GM23338 (cell line): ENCODE measurements at regions not wholly inside any gene's neighbourhood (a gene's known extent, or its start where the extent isn't known, plus 50 kb on each side); places are given as distances from the start of the nearest gene placed in this dataset.

Experiments
- ATAC-seq: fragments of 200-7000 bp; cut with Tn5 transposase; 3 replicates; pipeline ENCODE4 v1.9.1; 2020
- DNase-seq: peaks from one replicate; pipeline ENCODE4 v3.0.0-alpha.2; 2015; ENCODE audit warnings: low spot score
- H2AFZ ChIP-seq: fragments of 200-600 bp; sonication (generic); 2 replicates; pipeline ENCODE4 v1.8.0; 2016; ENCODE audit warnings: antibody characterized with exemption, mild to moderate bottlenecking, moderate library complexity
- H3F3A ChIP-seq: fragments of 200-600 bp; sonication (generic); replicated peaks from 2 replicates; pipeline ENCODE4 v1.8.0; 2017; ENCODE audit warnings: antibody characterized with exemption, mixed run types, low read depth
- H3K27ac ChIP-seq: fragments of 200-600 bp; sonication (generic); 2 replicates; pipeline ENCODE4 v1.6.1; 2016; ENCODE audit warnings: low read depth
- H3K27me3 ChIP-seq: fragments of 200-600 bp; sonication (generic); 2 replicates; pipeline ENCODE4 v1.8.0; 2016; ENCODE audit warnings: mild to moderate bottlenecking, mixed run types, moderate library complexity; ENCODE audit not compliant: insufficient read depth
- H3K36me3 ChIP-seq: fragments of 200-600 bp; sonication (generic); 2 replicates; pipeline ENCODE4 v1.8.0; 2016; ENCODE audit warnings: mild to moderate bottlenecking; ENCODE audit not compliant: insufficient read depth
- H3K4me1 ChIP-seq: fragments of 200-600 bp; sonication (generic); 2 replicates; pipeline ENCODE4 v1.8.0; 2016; ENCODE audit warnings: mild to moderate bottlenecking, moderate library complexity; ENCODE audit not compliant: insufficient read depth
- H3K4me2 ChIP-seq: fragments of 200-600 bp; sonication (generic); 2 replicates; pipeline ENCODE4 v1.7.1; 2017; ENCODE audit warnings: mixed run types
- H3K4me3 ChIP-seq: fragments of 200-600 bp; sonication (generic); 2 replicates; pipeline ENCODE4 v1.6.1; 2016; ENCODE audit warnings: mixed run types
- H3K79me2 ChIP-seq: fragments of 200-600 bp; sonication (generic); replicated peaks from 2 replicates; pipeline ENCODE4 v1.8.0; 2017; ENCODE audit warnings: mild to moderate bottlenecking; ENCODE audit not compliant: insufficient read depth
- H3K9me2 ChIP-seq: fragments of 200-600 bp; sonication (generic); 2 replicates; pipeline ENCODE4 v1.8.0; 2017; ENCODE audit not compliant: insufficient read depth
- H4K20me1 ChIP-seq: fragments of 200-600 bp; sonication (generic); replicated peaks from 2 replicates; pipeline ENCODE4 v1.8.0; 2017; ENCODE audit warnings: mild to moderate bottlenecking; ENCODE audit not compliant: insufficient read depth
- H3K27ac Mint-ChIP-seq: 2 replicates; pipeline ENCODE4 v1.8.0; 2020; ENCODE audit warnings: inconsistent platforms, mild to moderate bottlenecking, moderate library complexity, mixed read lengths
- H3K27me3 Mint-ChIP-seq: 3 replicates; pipeline ENCODE4 v1.8.0; 2022; ENCODE audit warnings: low read depth, mild to moderate bottlenecking, moderate library complexity, mixed read lengths, inconsistent platforms; ENCODE audit not compliant: insufficient read depth, poor library complexity
- H3K36me3 Mint-ChIP-seq: 3 replicates; pipeline ENCODE4 v1.8.0; 2021; ENCODE audit warnings: low read depth, mild to moderate bottlenecking, inconsistent platforms, moderate library complexity, mixed read lengths
- H3K4me1 Mint-ChIP-seq: 3 replicates; pipeline ENCODE4 v1.8.0; 2020; ENCODE audit warnings: mild to moderate bottlenecking, inconsistent platforms, mixed read lengths
- H3K4me3 Mint-ChIP-seq: 3 replicates; pipeline ENCODE4 v1.8.0; 2021; ENCODE audit warnings: moderate library complexity, mild to moderate bottlenecking, inconsistent platforms, mixed read lengths
- H3K9me3 Mint-ChIP-seq: 3 replicates; pipeline ENCODE4 v1.8.0; 2020; ENCODE audit warnings: moderate library complexity, mild to moderate bottlenecking, inconsistent platforms, mixed read lengths
- CREB1 ChIP-seq: fragments of 250-450 bp; sonication (Bioruptor Pico); IDR thresholded peaks from 2 replicates; pipeline ENCODE4 v1.5.0; 2020; ENCODE audit warnings: low read depth, mild to moderate bottlenecking, moderate library complexity
- EZH2 ChIP-seq: fragments of 200-600 bp; sonication (generic); IDR thresholded peaks from one replicate; pipeline ENCODE4 v1.8.0; 2017; ENCODE audit warnings: antibody characterized with exemption, mild to moderate bottlenecking, low read depth; ENCODE audit not compliant: unreplicated experiment
- EZH2phosphoT487 ChIP-seq: fragments of 200-600 bp; sonication (generic); IDR thresholded peaks from one replicate; pipeline ENCODE4 v1.8.1; 2018; ENCODE audit warnings: antibody characterized with exemption; ENCODE audit not compliant: unreplicated experiment
- JUNB ChIP-seq: IDR thresholded peaks from one replicate; pipeline ENCODE4 v1.6.1; 2016; ENCODE audit warnings: antibody characterized with exemption; ENCODE audit not compliant: unreplicated experiment
- NANOG ChIP-seq: IDR thresholded peaks from 2 replicates; pipeline ENCODE4 v1.6.1; 2016; ENCODE audit warnings: antibody characterized with exemption, borderline replicate concordance
- POLR2AphosphoS5 ChIP-seq: IDR thresholded peaks from 2 replicates; pipeline ENCODE4 v1.6.1; 2016; ENCODE audit warnings: antibody characterized with exemption, low read depth
- REST ChIP-seq: IDR thresholded peaks from one replicate; pipeline ENCODE4 v1.6.1; 2018; ENCODE audit warnings: antibody characterized with exemption; ENCODE audit not compliant: unreplicated experiment
- STAT1 ChIP-seq: IDR thresholded peaks from one replicate; pipeline ENCODE4 v1.6.1; 2016; ENCODE audit warnings: antibody characterized with exemption; ENCODE audit not compliant: unreplicated experiment
- ZNF114 ChIP-seq: fragments of 250-450 bp; sonication (Bioruptor Pico); IDR thresholded peaks from 2 replicates; pipeline ENCODE4 v1.5.0; 2020; ENCODE audit warnings: mild to moderate bottlenecking, moderate library complexity
- ZNF331 ChIP-seq: fragments of 250-450 bp; sonication (Bioruptor Pico); IDR thresholded peaks from 2 replicates; pipeline ENCODE4 v1.5.0; 2020; ENCODE audit warnings: low read depth, mild to moderate bottlenecking, moderate library complexity
- TF ChIP-seq, protein P1 (sequence below), 2 experiments: fragments of 200-600 bp in 1 of 2; sonication (generic) in 1 of 2; conservative IDR thresholded peaks; 2 replicates each; pipeline versions ENCODE4 v1.5.1 to v1.6.1; 2016 to 2017; ENCODE audit warnings: antibody characterized with exemption in 2 of 2, low read depth in 2 of 2, mild to moderate bottlenecking in 2 of 2, moderate library complexity in 1 of 2
- TF ChIP-seq, protein P2 (sequence below): IDR thresholded peaks from 2 replicates; pipeline ENCODE4 v1.6.1; 2016; ENCODE audit warnings: antibody characterized with exemption
- TF ChIP-seq, protein P3 (sequence below): fragments of 250-450 bp; sonication (Bioruptor Pico); IDR thresholded peaks from 2 replicates; pipeline ENCODE4 v1.5.0; 2020; ENCODE audit warnings: mild to moderate bottlenecking, moderate library complexity

DNA sequence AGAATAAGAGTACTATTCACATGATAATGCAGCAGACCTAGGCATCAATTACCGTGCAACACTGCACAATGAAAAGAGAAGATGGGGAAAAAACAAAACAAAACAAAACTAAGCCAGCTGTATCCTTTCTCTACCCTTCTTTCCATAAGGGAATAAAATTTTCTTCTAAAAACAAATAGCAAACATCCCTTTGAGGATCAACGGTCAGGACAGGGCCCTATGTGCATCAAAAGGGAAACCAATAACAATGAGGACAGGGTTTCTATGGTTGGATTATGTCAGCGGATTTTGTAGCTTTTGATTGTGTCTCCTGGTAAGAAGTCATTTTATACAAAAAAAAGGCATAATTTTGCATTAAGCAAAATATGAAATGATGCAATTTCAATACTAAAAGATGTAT lies 350.3 kb downstream of the SLC6A15 start:
- H3K27me3 Mint-ChIP-seq, result no peaks in the 10 kb centered on the region
- TF ChIP-seq EZH2phosphoT487 (no peak), JUNB (no peak), NANOG (no peak), CREB1 (CRISPR knock-in tag) (no peak), ZNF114 (CRISPR knock-in tag) (no peak), STAT1 (no peak), REST (no peak), ZNF331 (CRISPR knock-in tag) (no peak), POLR2AphosphoS5 (no peak), EZH2 (no peak)
- TF ChIP-seq, protein P1, sequence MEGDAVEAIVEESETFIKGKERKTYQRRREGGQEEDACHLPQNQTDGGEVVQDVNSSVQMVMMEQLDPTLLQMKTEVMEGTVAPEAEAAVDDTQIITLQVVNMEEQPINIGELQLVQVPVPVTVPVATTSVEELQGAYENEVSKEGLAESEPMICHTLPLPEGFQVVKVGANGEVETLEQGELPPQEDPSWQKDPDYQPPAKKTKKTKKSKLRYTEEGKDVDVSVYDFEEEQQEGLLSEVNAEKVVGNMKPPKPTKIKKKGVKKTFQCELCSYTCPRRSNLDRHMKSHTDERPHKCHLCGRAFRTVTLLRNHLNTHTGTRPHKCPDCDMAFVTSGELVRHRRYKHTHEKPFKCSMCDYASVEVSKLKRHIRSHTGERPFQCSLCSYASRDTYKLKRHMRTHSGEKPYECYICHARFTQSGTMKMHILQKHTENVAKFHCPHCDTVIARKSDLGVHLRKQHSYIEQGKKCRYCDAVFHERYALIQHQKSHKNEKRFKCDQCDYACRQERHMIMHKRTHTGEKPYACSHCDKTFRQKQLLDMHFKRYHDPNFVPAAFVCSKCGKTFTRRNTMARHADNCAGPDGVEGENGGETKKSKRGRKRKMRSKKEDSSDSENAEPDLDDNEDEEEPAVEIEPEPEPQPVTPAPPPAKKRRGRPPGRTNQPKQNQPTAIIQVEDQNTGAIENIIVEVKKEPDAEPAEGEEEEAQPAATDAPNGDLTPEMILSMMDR (conservative IDR thresholded peaks at IDR 0.05; ENCODE audit: low read depth in 2 of 2), result no peak
- TF ChIP-seq, protein P2, sequence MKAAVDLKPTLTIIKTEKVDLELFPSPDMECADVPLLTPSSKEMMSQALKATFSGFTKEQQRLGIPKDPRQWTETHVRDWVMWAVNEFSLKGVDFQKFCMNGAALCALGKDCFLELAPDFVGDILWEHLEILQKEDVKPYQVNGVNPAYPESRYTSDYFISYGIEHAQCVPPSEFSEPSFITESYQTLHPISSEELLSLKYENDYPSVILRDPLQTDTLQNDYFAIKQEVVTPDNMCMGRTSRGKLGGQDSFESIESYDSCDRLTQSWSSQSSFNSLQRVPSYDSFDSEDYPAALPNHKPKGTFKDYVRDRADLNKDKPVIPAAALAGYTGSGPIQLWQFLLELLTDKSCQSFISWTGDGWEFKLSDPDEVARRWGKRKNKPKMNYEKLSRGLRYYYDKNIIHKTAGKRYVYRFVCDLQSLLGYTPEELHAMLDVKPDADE, result no peak
- TF ChIP-seq, protein P3, sequence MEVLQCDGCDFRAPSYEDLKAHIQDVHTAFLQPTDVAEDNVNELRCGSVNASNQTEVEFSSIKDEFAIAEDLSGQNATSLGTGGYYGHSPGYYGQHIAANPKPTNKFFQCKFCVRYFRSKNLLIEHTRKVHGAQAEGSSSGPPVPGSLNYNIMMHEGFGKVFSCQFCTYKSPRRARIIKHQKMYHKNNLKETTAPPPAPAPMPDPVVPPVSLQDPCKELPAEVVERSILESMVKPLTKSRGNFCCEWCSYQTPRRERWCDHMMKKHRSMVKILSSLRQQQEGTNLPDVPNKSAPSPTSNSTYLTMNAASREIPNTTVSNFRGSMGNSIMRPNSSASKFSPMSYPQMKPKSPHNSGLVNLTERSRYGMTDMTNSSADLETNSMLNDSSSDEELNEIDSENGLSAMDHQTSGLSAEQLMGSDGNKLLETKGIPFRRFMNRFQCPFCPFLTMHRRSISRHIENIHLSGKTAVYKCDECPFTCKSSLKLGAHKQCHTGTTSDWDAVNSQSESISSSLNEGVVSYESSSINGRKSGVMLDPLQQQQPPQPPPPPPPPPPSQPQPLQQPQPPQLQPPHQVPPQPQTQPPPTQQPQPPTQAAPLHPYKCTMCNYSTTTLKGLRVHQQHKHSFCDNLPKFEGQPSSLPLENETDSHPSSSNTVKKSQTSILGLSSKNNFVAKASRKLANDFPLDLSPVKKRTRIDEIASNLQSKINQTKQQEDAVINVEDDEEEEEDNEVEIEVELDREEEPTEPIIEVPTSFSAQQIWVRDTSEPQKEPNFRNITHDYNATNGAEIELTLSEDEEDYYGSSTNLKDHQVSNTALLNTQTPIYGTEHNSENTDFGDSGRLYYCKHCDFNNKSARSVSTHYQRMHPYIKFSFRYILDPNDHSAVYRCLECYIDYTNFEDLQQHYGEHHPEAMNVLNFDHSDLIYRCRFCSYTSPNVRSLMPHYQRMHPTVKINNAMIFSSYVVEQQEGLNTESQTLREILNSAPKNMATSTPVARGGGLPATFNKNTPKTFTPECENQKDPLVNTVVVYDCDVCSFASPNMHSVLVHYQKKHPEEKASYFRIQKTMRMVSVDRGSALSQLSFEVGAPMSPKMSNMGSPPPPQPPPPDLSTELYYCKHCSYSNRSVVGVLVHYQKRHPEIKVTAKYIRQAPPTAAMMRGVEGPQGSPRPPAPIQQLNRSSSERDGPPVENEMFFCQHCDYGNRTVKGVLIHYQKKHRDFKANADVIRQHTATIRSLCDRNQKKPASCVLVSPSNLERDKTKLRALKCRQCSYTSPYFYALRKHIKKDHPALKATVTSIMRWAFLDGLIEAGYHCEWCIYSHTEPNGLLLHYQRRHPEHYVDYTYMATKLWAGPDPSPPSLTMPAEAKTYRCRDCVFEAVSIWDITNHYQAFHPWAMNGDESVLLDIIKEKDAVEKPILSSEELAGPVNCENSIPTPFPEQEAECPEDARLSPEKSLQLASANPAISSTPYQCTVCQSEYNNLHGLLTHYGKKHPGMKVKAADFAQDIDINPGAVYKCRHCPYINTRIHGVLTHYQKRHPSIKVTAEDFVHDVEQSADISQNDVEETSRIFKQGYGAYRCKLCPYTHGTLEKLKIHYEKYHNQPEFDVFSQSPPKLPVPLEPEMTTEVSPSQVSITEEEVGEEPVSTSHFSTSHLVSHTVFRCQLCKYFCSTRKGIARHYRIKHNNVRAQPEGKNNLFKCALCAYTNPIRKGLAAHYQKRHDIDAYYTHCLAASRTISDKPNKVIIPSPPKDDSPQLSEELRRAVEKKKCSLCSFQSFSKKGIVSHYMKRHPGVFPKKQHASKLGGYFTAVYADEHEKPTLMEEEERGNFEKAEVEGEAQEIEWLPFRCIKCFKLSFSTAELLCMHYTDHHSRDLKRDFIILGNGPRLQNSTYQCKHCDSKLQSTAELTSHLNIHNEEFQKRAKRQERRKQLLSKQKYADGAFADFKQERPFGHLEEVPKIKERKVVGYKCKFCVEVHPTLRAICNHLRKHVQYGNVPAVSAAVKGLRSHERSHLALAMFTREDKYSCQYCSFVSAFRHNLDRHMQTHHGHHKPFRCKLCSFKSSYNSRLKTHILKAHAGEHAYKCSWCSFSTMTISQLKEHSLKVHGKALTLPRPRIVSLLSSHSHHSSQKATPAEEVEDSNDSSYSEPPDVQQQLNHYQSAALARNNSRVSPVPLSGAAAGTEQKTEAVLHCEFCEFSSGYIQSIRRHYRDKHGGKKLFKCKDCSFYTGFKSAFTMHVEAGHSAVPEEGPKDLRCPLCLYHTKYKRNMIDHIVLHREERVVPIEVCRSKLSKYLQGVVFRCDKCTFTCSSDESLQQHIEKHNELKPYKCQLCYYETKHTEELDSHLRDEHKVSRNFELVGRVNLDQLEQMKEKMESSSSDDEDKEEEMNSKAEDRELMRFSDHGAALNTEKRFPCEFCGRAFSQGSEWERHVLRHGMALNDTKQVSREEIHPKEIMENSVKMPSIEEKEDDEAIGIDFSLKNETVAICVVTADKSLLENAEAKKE (CRISPR knock-in tag), result no peak
- H3K9me3 Mint-ChIP-seq, result peaks cover 11% of the 10 kb centered on the region; the same call in 2 of the 3 replicates
- Histone ChIP-seq H4K20me1 (no peaks in the 10 kb centered on the region), H3K27ac (no peak overlapping the region), H3K79me2 (no peaks in the 10 kb centered on the region), H3F3A (no peaks in the 10 kb centered on the region), H3K4me1 (peaks cover 12% of the 10 kb centered on the region; the same call in 1 of the 2 replicates), H3K36me3 (no peaks in the 10 kb centered on the region), H3K4me2 (no peak overlapping the region), H3K27me3 (no peaks in the 10 kb centered on the region), H2AFZ (no peak overlapping the region), H3K9me2 (no peaks in the 10 kb centered on the region), H3K4me3 (no peak overlapping the region)
- H3K4me1 Mint-ChIP-seq, result peaks cover 13% of the 10 kb centered on the region; the same call in 2 of the 3 replicates
- no peak overlapping the region for H3K4me3 Mint-ChIP-seq
- ATAC-seq (no peak), DNase-seq (no peak)
- H3K27ac Mint-ChIP-seq, result no peak overlapping the region
- H3K36me3 Mint-ChIP-seq, result no peaks in the 10 kb centered on the region; the same call in 1 of the 3 replicates
